ENCODE measurements at regions not wholly inside any gene's neighbourhood (a gene's known extent, or its start where the extent isn't known, plus 50 kb on each side); places are given as distances from the start of the nearest gene placed in this dataset.

- Histone ChIP-seq H3K4me3 (no peak overlapping the region), H3K27ac (no peak overlapping the region)
- DNase-seq (ENCODE audit: low spot score): no peak
- no peak for TF ChIP-seq CTCF (IDR thresholded peaks at IDR 0.05)
Observed at GRCh38 chr2:65482971-65483370, 50.6 kb upstream of the SPRED2 start.

All from coronary artery (tissue), 2 donors.